HPDE6-E6E7 (cell line): ENCODE measurements at regions not wholly inside any gene's neighbourhood (a gene's known extent, or its start where the extent isn't known, plus 50 kb on each side); places are given as distances from the start of the nearest gene placed in this dataset.
"Not testable (repeated sequence)": the region's sequence is repeated elsewhere in the genome, so short reads cannot be mapped to it uniquely, and the experiment has no call there.

Experiments
- DNase-seq: peaks from one replicate; pipeline ENCODE4 v3.0.0; 2011; ENCODE audit warnings: missing footprints; ENCODE audit errors: extremely low spot score

- DNase-seq, result not testable (repeated sequence)
Observed at GRCh38 chr1:157368941-157369340, 183.4 kb downstream of the FCRL5 start.

GRCh38 chr1:157368363-157368762 is 184.0 kb downstream of the FCRL5 start:
- DNase-seq, result no peak

DNA sequence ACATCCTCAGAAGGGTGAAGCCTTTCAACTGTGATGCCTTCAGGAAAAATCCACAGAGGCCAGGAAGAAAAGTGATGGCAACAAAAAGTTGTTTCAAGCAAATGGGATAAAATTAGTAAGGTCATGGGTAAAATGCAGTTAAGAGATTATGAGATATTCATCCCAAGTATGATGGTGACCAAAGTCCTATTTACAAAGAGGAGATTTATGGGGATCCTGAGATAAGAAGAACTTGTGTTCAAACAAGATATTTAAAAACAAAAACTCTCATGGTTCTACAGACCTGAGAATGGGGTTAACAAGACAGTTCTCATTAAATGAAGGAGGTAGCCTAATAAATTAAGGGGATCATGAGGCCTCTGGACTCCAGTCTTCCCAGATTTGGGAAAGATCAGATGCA is 184.4 kb downstream of the FCRL5 start:
- DNase-seq, result no peak

DNA sequence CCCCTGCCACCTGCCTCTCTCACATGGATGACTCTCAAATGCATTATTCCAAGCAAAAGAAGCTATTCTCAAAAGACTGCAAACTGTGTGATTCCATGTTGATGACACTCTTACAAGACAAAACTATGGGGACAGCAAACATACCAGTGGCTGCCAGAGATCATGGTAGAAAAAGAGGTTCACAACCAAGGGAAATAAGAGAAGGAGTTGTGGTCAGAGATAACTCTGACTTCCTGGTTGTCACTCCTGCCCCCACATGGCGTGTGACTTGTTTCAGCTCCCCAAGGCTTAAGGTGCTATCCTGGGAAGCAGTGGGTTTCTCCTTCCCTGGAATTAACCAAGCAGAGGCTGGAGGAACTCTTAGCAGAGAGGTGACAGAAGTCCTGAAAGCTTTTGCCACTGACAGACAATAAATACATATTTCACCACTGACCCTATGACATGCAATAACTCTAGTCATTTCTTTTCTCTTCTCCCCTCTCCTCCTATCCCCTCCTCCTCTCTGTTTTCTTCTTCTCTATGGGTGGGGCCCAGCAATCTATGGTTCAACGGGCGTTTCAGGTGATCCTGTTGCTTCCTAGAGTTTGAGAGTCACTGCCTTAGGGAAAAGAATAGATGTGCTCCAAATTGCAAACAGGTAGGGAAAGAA is 185.1 kb downstream of the FCRL5 start:
- no peak for DNase-seq

DNA sequence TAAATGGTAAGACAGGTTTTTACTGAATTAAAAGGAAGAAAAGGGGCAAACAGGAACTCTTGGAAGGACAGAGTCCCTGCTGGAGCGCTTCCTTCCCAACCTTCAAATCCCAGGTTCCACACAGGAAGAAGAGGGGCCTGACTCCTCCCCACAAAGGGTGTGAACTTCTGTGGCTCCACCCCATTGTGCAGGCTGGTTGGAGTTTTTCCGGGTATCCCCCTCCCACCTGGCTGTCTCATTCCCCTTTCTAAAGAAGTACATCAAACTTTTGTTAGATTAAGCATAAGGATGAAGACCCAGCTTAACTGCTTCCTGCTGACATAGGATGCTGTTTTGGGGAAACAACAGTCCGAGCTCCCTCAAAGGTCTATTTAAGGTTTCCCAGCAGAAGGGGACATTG is 187.7 kb downstream of the FCRL5 start:
- no peak for DNase-seq

- DNase-seq, result peak; percentile 44
Observed at GRCh38 chr1:157363660-157364140, 188.6 kb downstream of the FCRL5 start.

- DNase-seq, result no peak
Observed at GRCh38 chr1:157360023-157360390, 192.3 kb downstream of the FCRL5 start.

- no peak for DNase-seq
Observed at GRCh38 chr1:157359314-157360022, 192.8 kb downstream of the FCRL5 start.

DNA sequence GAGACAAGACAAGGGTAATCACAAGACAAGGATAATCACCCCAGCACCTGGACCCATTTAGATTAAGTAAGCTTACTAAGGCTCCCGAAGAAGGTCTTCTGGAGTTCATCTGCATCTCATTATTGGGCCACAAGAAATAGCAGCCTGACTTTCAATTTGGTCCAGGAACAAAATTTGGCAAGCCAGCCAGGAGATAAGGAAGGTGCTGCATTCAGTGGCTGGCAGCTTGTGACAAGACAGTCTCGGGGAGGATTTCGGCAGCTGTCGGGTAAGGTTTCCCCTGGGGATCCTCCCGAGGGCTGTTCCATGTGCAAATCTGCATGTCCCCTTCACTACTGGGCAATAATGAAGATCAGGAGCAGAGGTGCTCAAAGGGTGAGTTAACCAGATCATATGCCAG is 195.2 kb downstream of the FCRL5 start:
- DNase-seq, result no peak

- DNase-seq, result no peak
Observed at GRCh38 chr1:157356601-157357000, 195.7 kb downstream of the FCRL5 start.

DNA sequence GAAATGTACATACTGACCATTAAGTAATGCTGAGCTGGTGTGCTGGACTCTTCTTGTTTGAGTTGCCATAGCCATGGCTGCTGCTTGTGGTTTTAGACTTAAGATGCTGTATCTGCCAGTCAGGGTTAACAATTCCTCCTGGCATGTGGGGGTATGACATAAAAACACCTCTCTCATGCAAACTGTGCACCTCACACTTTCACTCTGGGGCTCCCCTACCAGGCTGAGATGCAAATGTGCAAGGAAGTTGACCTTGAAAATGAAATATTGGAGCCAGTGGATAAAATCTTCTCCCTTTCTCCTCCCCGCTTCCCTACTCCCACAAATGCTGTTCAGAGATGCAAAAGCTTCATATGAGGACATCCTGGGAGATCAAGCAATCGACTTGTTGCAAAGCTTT is 198.8 kb downstream of the FCRL5 start:
- no peak for DNase-seq

DNA sequence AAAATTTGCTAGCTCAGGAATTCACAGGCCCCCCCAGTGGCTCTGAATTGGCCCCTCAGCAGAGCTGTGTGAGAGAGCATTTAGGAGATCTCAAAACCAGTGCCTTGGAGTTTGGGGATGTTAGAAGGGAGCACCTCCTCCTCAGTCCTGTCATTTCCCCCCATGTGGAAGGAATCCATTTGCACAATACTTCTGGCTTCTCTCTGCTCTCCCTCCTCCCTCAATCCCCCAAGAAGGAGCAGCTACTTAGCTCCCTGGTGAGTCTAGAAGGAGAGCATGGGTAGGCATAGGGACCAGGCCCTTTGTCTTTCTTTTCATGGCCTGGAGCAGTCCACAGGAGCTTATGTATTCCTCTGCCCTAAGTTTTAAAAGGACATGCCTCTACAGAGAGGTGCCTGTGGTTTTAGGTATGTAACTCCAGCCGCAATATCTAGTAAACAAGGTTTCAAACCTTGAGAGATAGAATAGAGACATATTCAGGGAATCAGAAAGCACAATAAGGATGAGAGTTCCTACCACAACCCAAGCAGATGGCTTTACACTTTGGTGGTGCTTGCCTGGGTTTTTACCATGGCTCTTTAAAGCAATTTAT is 199.4 kb downstream of the FCRL5 start:
- no peak for DNase-seq

DNA sequence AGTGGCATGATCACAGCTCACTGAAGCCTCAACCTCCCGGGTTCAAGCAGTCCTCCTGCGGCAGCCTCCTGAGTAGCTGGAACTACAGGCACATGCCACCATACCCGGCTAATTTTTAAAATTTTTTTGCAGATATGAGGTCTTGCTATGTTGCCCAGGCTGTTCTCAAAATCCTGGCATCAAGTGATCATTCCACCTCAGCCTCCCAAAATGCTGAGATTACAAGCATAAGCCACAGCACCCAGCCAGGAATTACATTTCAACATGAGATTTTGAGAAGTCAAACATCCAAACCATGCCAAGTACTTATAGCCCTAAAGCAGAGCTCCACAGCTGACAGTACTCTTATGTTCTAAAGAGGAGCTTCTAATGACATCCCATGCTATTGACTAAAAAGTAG is 200.1 kb downstream of the FCRL5 start:
- DNase-seq, result no peak

GRCh38 chr1:157351800-157352199 is 200.5 kb downstream of the FCRL5 start:
- DNase-seq, result not testable (repeated sequence)

DNA sequence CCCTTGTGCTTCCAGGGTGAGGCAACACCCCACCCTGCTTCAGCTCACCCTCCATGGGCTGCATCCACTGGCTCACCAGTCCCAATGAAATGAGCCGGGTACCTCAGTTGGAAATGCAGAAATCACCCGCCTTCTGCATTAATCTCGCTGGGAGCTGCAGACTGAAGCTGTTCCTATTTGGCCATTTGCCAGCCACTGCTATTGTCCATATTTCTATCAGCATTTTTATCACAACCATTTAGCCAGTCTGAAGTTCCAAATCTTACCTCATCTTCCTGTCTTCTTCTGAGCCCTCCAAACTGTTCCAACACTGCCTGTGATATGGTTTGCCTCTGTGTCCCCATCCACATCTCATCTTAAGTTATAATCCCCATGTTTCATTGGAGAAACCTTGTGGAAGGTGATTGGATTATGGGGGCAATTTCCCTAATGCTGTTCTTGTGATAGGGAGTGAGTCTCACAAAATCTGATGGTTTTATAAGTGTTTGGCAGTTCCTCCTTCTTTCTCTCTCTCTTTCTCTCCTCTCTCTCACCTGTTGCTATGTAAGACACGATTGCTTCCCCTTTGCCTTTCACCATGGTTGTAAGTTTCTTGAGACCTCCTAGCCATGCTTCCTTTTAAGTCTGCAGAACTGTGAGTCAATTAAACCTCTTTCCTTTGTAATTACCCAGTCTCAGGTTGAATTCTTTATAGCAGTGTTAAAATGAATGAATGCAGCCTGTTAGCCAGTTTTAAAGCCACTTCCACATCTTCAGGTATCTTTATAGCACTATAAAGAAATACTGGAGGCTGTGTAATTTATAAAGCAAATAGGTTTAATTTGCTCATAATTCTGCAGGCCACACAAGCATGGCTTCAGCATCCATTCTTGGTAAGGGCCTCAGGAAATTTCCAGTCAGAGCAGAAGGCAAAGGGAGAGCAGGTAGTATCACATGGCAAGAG is 203.5 kb downstream of the FCRL5 start:
- DNase-seq, result no peak

GRCh38 chr1:157347506-157347905 is 204.8 kb downstream of the FCRL5 start:
- no peak for DNase-seq

- not testable (repeated sequence) for DNase-seq
Observed at GRCh38 chr1:157337785-157338184, 199.6 kb upstream of the ETV3 start.

DNA sequence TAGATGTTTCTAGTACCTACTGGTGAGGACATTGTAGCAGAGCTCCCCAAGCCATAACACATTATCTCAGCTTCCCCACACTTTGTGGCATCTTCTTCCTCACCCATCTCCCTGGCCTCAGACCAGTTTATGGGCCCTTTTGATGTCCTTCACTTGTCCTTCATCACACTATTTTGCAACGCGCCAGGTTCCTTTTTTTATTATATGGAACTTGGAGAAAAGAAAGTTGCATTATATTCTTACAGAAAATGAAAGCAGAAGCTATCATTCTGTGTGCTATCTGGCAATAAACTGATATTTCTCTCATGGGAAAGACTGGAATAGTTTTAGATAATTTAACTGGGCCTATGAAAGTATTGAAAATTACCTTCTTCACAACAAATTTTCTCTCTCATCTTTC is 196.9 kb upstream of the ETV3 start:
- DNase-seq, result no peak

- DNase-seq, result no peak
Observed at GRCh38 chr1:157334041-157334440, 195.8 kb upstream of the ETV3 start.

DNA sequence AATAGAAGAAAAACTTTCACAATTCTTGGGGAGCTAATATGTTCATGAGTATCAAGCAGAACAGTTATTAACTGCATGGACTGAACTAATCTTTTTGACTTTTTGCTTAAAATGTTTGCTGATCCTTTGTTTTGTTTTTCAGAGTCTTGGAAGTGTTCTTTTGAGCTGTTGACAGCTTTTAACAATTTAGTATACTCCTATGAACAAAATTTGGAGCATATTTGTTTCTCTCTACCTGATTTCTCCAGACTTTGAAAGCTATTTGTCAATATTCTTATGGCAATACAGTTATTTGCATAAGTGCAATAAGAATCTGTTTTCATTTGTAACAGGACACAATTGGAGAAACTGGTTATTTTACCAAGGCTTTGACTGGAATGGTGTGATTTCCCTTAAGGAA is 192.0 kb upstream of the ETV3 start:
- DNase-seq, result not testable (repeated sequence)

GRCh38 chr1:157328120-157328519 is 189.9 kb upstream of the ETV3 start:
- not testable (repeated sequence) for DNase-seq
